ENCODE measurements at regions not wholly inside any gene's neighbourhood (a gene's known extent, or its start where the extent isn't known, plus 50 kb on each side); places are given as distances from the start of the nearest gene placed in this dataset.

GRCh38 chr3:6439824-6440223 lies 421.1 kb upstream of the GRM7 start:
- 52% methylated on average over 1 of the region's 1 CpG for WGBS
- DNase-seq (ENCODE audit: low spot score in 2 of 2): no peak
- no peaks in the 10 kb centered on the region for H3K27me3 ChIP-seq
- no peak for TF ChIP-seq POLR2A (IDR thresholded peaks at IDR 0.05)
- no peak overlapping the region for H3K4me3 ChIP-seq
- H3K4me1 ChIP-seq: no peaks in the 10 kb centered on the region
- H3K9me3 ChIP-seq: no peaks in the 10 kb centered on the region
- H3K36me3 ChIP-seq: no peaks in the 10 kb centered on the region
- no peak overlapping the region for H3K27ac ChIP-seq

- Histone ChIP-seq H3K36me3 (no peaks in the 10 kb centered on the region), H3K27ac (no peak overlapping the region), H3K27me3 (no peaks in the 10 kb centered on the region), H3K4me1 (no peaks in the 10 kb centered on the region), H3K4me3 (no peak overlapping the region), H3K9me3 (no peaks in the 10 kb centered on the region)
- no peak for DNase-seq (ENCODE audit: low spot score in 2 of 2)
- TF ChIP-seq CTCF (IDR thresholded peaks at IDR 0.05) (no peak), POLR2AphosphoS5 (IDR thresholded peaks at IDR 0.05) (no peak), POLR2A (IDR thresholded peaks at IDR 0.05) (no peak), EP300 (IDR thresholded peaks at IDR 0.05) (no peak)
- WGBS: 86% methylated on average over 1 of the region's 1 CpG
These were observed 415.8 kb upstream of the GRM7 start for GRCh38 chr3:6444888-6445658.

GRCh38 chr3:6447166-6447801 lies 413.6 kb upstream of the GRM7 start:
- Histone ChIP-seq H3K9me3 (no peaks in the 10 kb centered on the region), H3K27me3 (no peaks in the 10 kb centered on the region), H3K27ac (no peak overlapping the region), H3K36me3 (no peaks in the 10 kb centered on the region), H3K4me1 (no peaks in the 10 kb centered on the region), H3K4me3 (no peak overlapping the region)
- TF ChIP-seq POLR2A (IDR thresholded peaks at IDR 0.05) (no peak), CTCF (IDR thresholded peaks at IDR 0.05) (no peak), EP300 (IDR thresholded peaks at IDR 0.05) (no peak), POLR2AphosphoS5 (IDR thresholded peaks at IDR 0.05) (no peak)
- DNase-seq (ENCODE audit: low spot score in 2 of 2): no peak
- 61% methylated on average over 5 of the region's 5 CpGs for WGBS

- Histone ChIP-seq H3K9me3 (no peaks in the 10 kb centered on the region), H3K4me3 (no peak overlapping the region), H3K27ac (no peak overlapping the region), H3K27me3 (no peaks in the 10 kb centered on the region), H3K4me1 (no peaks in the 10 kb centered on the region), H3K36me3 (no peaks in the 10 kb centered on the region)
- WGBS: 87% methylated on average over 4 of the region's 4 CpGs
- no peak for DNase-seq (ENCODE audit: low spot score in 2 of 2)
- TF ChIP-seq CTCF (IDR thresholded peaks at IDR 0.05) (no peak), EP300 (IDR thresholded peaks at IDR 0.05) (no peak), POLR2A (IDR thresholded peaks at IDR 0.05) (no peak), POLR2AphosphoS5 (IDR thresholded peaks at IDR 0.05) (no peak)
These were observed 412.9 kb upstream of the GRM7 start for GRCh38 chr3:6448011-6448410.

- no peaks in the 10 kb centered on the region for H3K27me3 ChIP-seq
- WGBS: 69% methylated on average over 3 of the region's 3 CpGs
These were observed 411.8 kb upstream of the GRM7 start for GRCh38 chr3:6449099-6449498.

More at GRCh38 chr3:6449099-6449498, 411.8 kb upstream of the GRM7 start:
- peaks cover 3% of the 10 kb centered on the region for H3K9me3 ChIP-seq
- H3K4me1 ChIP-seq: no peaks in the 10 kb centered on the region
- no peak overlapping the region for H3K4me3 ChIP-seq
- no peak overlapping the region for H3K27ac ChIP-seq
- no peak for DNase-seq (ENCODE audit: low spot score in 2 of 2)
- no peaks in the 10 kb centered on the region for H3K36me3 ChIP-seq
- TF ChIP-seq CTCF (IDR thresholded peaks at IDR 0.05) (no peak), EP300 (IDR thresholded peaks at IDR 0.05) (no peak), POLR2AphosphoS5 (IDR thresholded peaks at IDR 0.05) (no peak)
